ENCODE measurements at regions not wholly inside any gene's neighbourhood (a gene's known extent, or its start where the extent isn't known, plus 50 kb on each side); places are given as distances from the start of the nearest gene placed in this dataset.

GRCh38 chr1:30277415-30277814 lies 446.0 kb downstream of the MATN1 start:
- no peaks in the 10 kb centered on the region for H3K4me1 Mint-ChIP-seq (ENCODE audit: unreplicated experiment)
- H3K4me3 Mint-ChIP-seq (ENCODE audit: unreplicated experiment) = no peak overlapping the region
- H3K27me3 Mint-ChIP-seq (ENCODE audit: unreplicated experiment) = no peaks in the 10 kb centered on the region
- TF ChIP-seq CTCF (IDR thresholded peaks at IDR 0.05; ENCODE audit: unreplicated experiment) = no peak
- H3K36me3 Mint-ChIP-seq (ENCODE audit: low read depth, unreplicated experiment) = no peaks in the 10 kb centered on the region
- H3K27ac Mint-ChIP-seq (ENCODE audit: unreplicated experiment) = no peak overlapping the region
- DNase-seq (ENCODE audit: low spot score) = no peak
- H3K9me3 Mint-ChIP-seq (ENCODE audit: unreplicated experiment) = no peaks in the 10 kb centered on the region

- no peak for DNase-seq (ENCODE audit: low spot score)
- Mint-ChIP-seq H3K27me3 (ENCODE audit: unreplicated experiment) (no peaks in the 10 kb centered on the region), H3K9me3 (ENCODE audit: unreplicated experiment) (no peaks in the 10 kb centered on the region), H3K4me3 (ENCODE audit: unreplicated experiment) (no peak overlapping the region), H3K27ac (ENCODE audit: unreplicated experiment) (no peak overlapping the region), H3K4me1 (ENCODE audit: unreplicated experiment) (no peaks in the 10 kb centered on the region), H3K36me3 (ENCODE audit: low read depth, unreplicated experiment) (no peaks in the 10 kb centered on the region)
- TF ChIP-seq CTCF (IDR thresholded peaks at IDR 0.05; ENCODE audit: unreplicated experiment) = no peak
These were observed 447.2 kb downstream of the MATN1 start for GRCh38 chr1:30275926-30276764.

- H3K4me3 Mint-ChIP-seq (ENCODE audit: unreplicated experiment) = no peak overlapping the region
- no peak for TF ChIP-seq CTCF (IDR thresholded peaks at IDR 0.05; ENCODE audit: unreplicated experiment)
- H3K4me1 Mint-ChIP-seq (ENCODE audit: unreplicated experiment) = no peaks in the 10 kb centered on the region
- H3K27ac Mint-ChIP-seq (ENCODE audit: unreplicated experiment) = no peak overlapping the region
- no peaks in the 10 kb centered on the region for H3K36me3 Mint-ChIP-seq (ENCODE audit: low read depth, unreplicated experiment)
- H3K9me3 Mint-ChIP-seq (ENCODE audit: unreplicated experiment) = no peaks in the 10 kb centered on the region
- no peak for DNase-seq (ENCODE audit: low spot score)
- H3K27me3 Mint-ChIP-seq (ENCODE audit: unreplicated experiment) = no peaks in the 10 kb centered on the region
These were observed 448.3 kb downstream of the MATN1 start for GRCh38 chr1:30274976-30275621.

- Mint-ChIP-seq H3K27me3 (ENCODE audit: unreplicated experiment) (no peaks in the 10 kb centered on the region), H3K27ac (ENCODE audit: unreplicated experiment) (no peak overlapping the region), H3K4me3 (ENCODE audit: unreplicated experiment) (no peak overlapping the region), H3K9me3 (ENCODE audit: unreplicated experiment) (no peaks in the 10 kb centered on the region), H3K4me1 (ENCODE audit: unreplicated experiment) (no peaks in the 10 kb centered on the region), H3K36me3 (ENCODE audit: low read depth, unreplicated experiment) (no peaks in the 10 kb centered on the region)
- no peak for TF ChIP-seq CTCF (IDR thresholded peaks at IDR 0.05; ENCODE audit: unreplicated experiment)
- no peak for DNase-seq (ENCODE audit: low spot score)
These were observed 449.0 kb downstream of the MATN1 start for GRCh38 chr1:30274173-30274970.

Data from endothelial cell (in vitro differentiated cells).